Transverse colon (tissue), 4 donors: ENCODE measurements at regions not wholly inside any gene's neighbourhood (a gene's known extent, or its start where the extent isn't known, plus 50 kb on each side); places are given as distances from the start of the nearest gene placed in this dataset.

Source experiments
- DNase-seq: peaks from one replicate; pipeline ENCODE4 v3.0.0-alpha.2; 2019
- H3K27ac ChIP-seq, 4 donors: fragments of 200-600 bp; sonication (generic); 2 replicates each; pipeline ENCODE4 v1.5.1; 2016 to 2018; ENCODE audit warnings: inconsistent platforms in 4 of 4
- H3K27me3 ChIP-seq: fragments of 200-600 bp; sonication (generic); 2 replicates; pipeline ENCODE4 v1.5.1; 2017; ENCODE audit warnings: inconsistent platforms
- H3K36me3 ChIP-seq, 4 donors: fragments of 200-600 bp; sonication (generic); 2 replicates each; pipeline ENCODE4 v1.5.1; 2017 to 2019; ENCODE audit warnings: inconsistent platforms in 4 of 4
- H3K4me1 ChIP-seq, 4 donors: fragments of 200-600 bp; sonication (generic); 2 replicates each; pipeline ENCODE4 v1.5.1; 2017 to 2020; ENCODE audit warnings: inconsistent platforms in 4 of 4
- H3K4me3 ChIP-seq, 4 donors: fragments of 200-600 bp; sonication (generic); 1 replicate in 1 of 4; 2 replicates in 3 of 4; pipeline versions ENCODE4 v1.5.1 to v1.6.1; 2017 to 2019; ENCODE audit warnings: inconsistent platforms in 4 of 4
- H3K9me3 ChIP-seq, 2 donors: fragments of 200-600 bp; sonication (generic); 2 replicates each; pipeline ENCODE4 v1.5.1; 2017 to 2019; ENCODE audit warnings: inconsistent platforms in 2 of 2
- CTCF ChIP-seq, 5 experiments: fragments of 200-600 bp in 3 of 5; fragments of 450-650 bp in 2 of 5; sonication (generic) in 3 of 5; IDR thresholded peaks; 1 replicate in 2 of 5; 2 replicates in 3 of 5; pipeline ENCODE4 v1.5.1; 2016 to 2017; ENCODE audit warnings: antibody characterized with exemption in 5 of 5, inconsistent platforms in 3 of 5, mild to moderate bottlenecking in 2 of 5, moderate library complexity in 1 of 5
- EP300 ChIP-seq: sonication (generic); formaldehyde crosslinking; IDR thresholded peaks from one replicate; pipeline ENCODE4 v1.6.1; 2017; ENCODE audit warnings: antibody characterized with exemption, low read depth
- POLR2A ChIP-seq: fragments of 450-650 bp; IDR thresholded peaks from one replicate; pipeline ENCODE4 v1.6.1; 2016; ENCODE audit warnings: antibody characterized with exemption, mild to moderate bottlenecking, moderate library complexity
- POLR2AphosphoS5 ChIP-seq, 3 donors: sonication (generic); formaldehyde crosslinking; IDR thresholded peaks; one replicate each; pipeline ENCODE4 v1.6.1; 2016; ENCODE audit warnings: antibody characterized with exemption in 3 of 3
- WGBS, 2 donors: methylation state at CpG; one replicate each; pipeline ENCODE4 v1.1.5; 2018; ENCODE audit warnings: low coverage in 1 of 2; 5-methylcytosine and 5-hydroxymethylcytosine counted together
- in situ Hi-C, 4 donors: fragments of 200-750 bp; cut with MboI; loops; one replicate each; pipeline versions ENCODE4 v1.15.0 to v1.15.1; 2017; ENCODE audit warnings: low sequenced_read_pairs in 3 of 4, low pct_ligation_motif_present in 1 of 4, low pct_unique_long_range_greater_than_20kb in 1 of 4
- intact Hi-C: fragments of 100-400 bp; cut with DNase I; formaldehyde crosslinking; loops from one replicate; pipeline ENCODE4 v1.15.1; 2023; ENCODE audit warnings: low total_unique reads

GRCh38 chr7:46288861-46289260 lies 367.8 kb upstream of the IGFBP3 start:
- in situ Hi-C loops, result no loop called here
- WGBS, 2 donors, result 72 to 80% methylated on average over 3 of the region's 3 CpGs
- H3K9me3 ChIP-seq, result no peaks in the 10 kb centered on the region
- no peaks in the 10 kb centered on the region for H3K36me3 ChIP-seq
- no peaks in the 10 kb centered on the region for H3K4me1 ChIP-seq
- H3K27ac ChIP-seq, result no peak overlapping the region
- TF ChIP-seq POLR2A (no peak), POLR2AphosphoS5 (IDR thresholded peaks at IDR 0.05) (no peak), EP300 (no peak), CTCF (IDR thresholded peaks at IDR 0.05) (no peak)
- H3K4me3 ChIP-seq, result no peak overlapping the region
- intact Hi-C loops, result no loop called here
- no peak for DNase-seq
- no peaks in the 10 kb centered on the region for H3K27me3 ChIP-seq

DNA sequence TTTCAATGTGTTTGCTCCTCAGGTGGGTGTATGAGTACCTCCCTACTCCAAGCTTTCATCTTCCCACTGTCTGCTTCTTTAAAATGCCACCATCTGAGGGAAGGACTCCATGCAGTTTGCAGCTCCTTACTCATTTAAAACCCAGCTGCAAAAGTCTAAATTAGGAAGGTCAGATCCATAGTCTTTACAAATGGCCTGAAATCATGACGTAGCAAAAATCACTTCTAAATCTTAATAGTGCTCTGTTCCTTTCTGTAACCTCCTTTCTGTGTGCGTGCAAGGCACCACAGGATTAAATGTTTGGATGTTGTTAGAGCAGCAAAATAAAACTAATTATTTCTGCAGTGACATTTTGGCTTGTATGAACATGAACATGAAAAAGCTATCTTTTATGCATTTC lies 366.9 kb upstream of the IGFBP3 start:
- H3K4me3 ChIP-seq, result no peak overlapping the region
- H3K9me3 ChIP-seq, result no peaks in the 10 kb centered on the region
- H3K4me1 ChIP-seq, result no peaks in the 10 kb centered on the region
- no peaks in the 10 kb centered on the region for H3K36me3 ChIP-seq
- no peak overlapping the region for H3K27ac ChIP-seq
- no peak for TF ChIP-seq CTCF (IDR thresholded peaks at IDR 0.05)
- no peak for TF ChIP-seq POLR2AphosphoS5 (IDR thresholded peaks at IDR 0.05)
- no peak for TF ChIP-seq EP300
- no peak for TF ChIP-seq POLR2A
- H3K27me3 ChIP-seq, result no peaks in the 10 kb centered on the region
- no peak for DNase-seq
- WGBS, 2 donors, result 85 to 87% methylated on average over 2 of the region's 2 CpGs
- in situ Hi-C loops, result no loop called here
- intact Hi-C loops, result no loop called here

DNA sequence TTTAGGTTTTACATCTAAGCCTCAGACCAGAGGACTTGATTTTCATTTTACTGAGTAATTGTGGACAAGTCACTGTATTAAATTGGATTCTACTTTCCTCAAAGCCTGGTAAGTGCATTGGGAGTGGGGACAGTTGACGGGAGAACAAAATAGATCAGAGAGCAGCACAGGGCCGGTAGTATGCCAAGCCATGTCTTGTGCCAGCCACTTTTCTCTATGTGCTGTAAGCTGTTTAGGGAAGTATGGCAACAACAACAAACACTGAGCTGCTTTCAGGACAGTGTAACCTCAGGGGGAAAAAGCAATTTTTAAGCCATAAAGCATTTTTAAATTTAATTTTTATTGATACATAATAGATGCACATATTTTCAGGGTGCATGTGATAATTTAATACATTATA lies 365.9 kb upstream of the IGFBP3 start:
- intact Hi-C loops, result no loop called here
- Histone ChIP-seq H3K9me3 (no peaks in the 10 kb centered on the region), H3K4me1 (no peaks in the 10 kb centered on the region), H3K27me3 (no peaks in the 10 kb centered on the region), H3K4me3 (no peak overlapping the region), H3K27ac (no peak overlapping the region), H3K36me3 (no peaks in the 10 kb centered on the region)
- DNase-seq, result no peak
- in situ Hi-C loops, result no loop called here
- 88 to 96% methylated on average over 2 of the region's 2 CpGs for WGBS, 2 donors
- no peak for TF ChIP-seq EP300
- no peak for TF ChIP-seq POLR2AphosphoS5 (IDR thresholded peaks at IDR 0.05)
- TF ChIP-seq CTCF (IDR thresholded peaks at IDR 0.05), result no peak
- TF ChIP-seq POLR2A, result no peak

- in situ Hi-C loops, result no loop called here
- Histone ChIP-seq H3K9me3 (no peaks in the 10 kb centered on the region), H3K36me3 (no peaks in the 10 kb centered on the region), H3K4me3 (no peak overlapping the region), H3K27ac (no peak overlapping the region), H3K4me1 (no peaks in the 10 kb centered on the region), H3K27me3 (no peaks in the 10 kb centered on the region)
- 78 to 86% methylated on average over 2 of the region's 2 CpGs for WGBS, 2 donors
- DNase-seq, result no peak
- intact Hi-C loops, result no loop called here
- no peak for TF ChIP-seq EP300
- TF ChIP-seq CTCF (IDR thresholded peaks at IDR 0.05), result no peak
- TF ChIP-seq POLR2A, result no peak
- TF ChIP-seq POLR2AphosphoS5 (IDR thresholded peaks at IDR 0.05), result no peak
These were observed 365.3 kb upstream of the IGFBP3 start for GRCh38 chr7:46286356-46286755.
